CD4-positive, alpha-beta T cell treated with Interleukin-4 for 1 hour (primary cell): ENCODE measurements at regions not wholly inside any gene's neighbourhood (a gene's known extent, or its start where the extent isn't known, plus 50 kb on each side); places are given as distances from the start of the nearest gene placed in this dataset.
"Not testable (repeated sequence)": the region's sequence is repeated elsewhere in the genome, so short reads cannot be mapped to it uniquely, and the experiment has no call there.

Experiments used
- DNase-seq, 2 donors: peaks; one replicate each; pipeline ENCODE4 v3.0.0-alpha.2; 2020 to 2022

GRCh38 chr3:103937094-103937493 is 1429.6 kb upstream of the ALCAM start:
- DNase-seq = no peak

- DNase-seq = no peak
Observed at GRCh38 chr3:103947062-103947461, 1419.6 kb upstream of the ALCAM start.

- no peak for DNase-seq
Observed at GRCh38 chr3:103949693-103950092, 1417.0 kb upstream of the ALCAM start.

GRCh38 chr3:103950676-103951075 is 1416.0 kb upstream of the ALCAM start:
- DNase-seq = no peak

- no peak for DNase-seq
Observed at GRCh38 chr3:103953796-103954195, 1412.9 kb upstream of the ALCAM start.

GRCh38 chr3:103960819-103961218 is 1405.9 kb upstream of the ALCAM start:
- no peak for DNase-seq

- no peak for DNase-seq
Observed at GRCh38 chr3:103963599-103963998, 1403.1 kb upstream of the ALCAM start.

GRCh38 chr3:103965764-103966163 is 1400.9 kb upstream of the ALCAM start:
- DNase-seq = no peak

- DNase-seq = no peak
Observed at GRCh38 chr3:103966749-103967148, 1400.0 kb upstream of the ALCAM start.

GRCh38 chr3:103968131-103968530 is 1398.6 kb upstream of the ALCAM start:
- DNase-seq = no peak

- no peak for DNase-seq
Observed at GRCh38 chr3:103968751-103969150, 1398.0 kb upstream of the ALCAM start.

- no peak for DNase-seq
Observed at GRCh38 chr3:103976931-103977339, 1389.8 kb upstream of the ALCAM start.

- DNase-seq = no peak
Observed at GRCh38 chr3:103977417-103977816, 1389.3 kb upstream of the ALCAM start.

GRCh38 chr3:103991461-103992115 is 1375.1 kb upstream of the ALCAM start:
- DNase-seq = no peak

- no peak for DNase-seq
Observed at GRCh38 chr3:103992469-103992868, 1374.2 kb upstream of the ALCAM start.

GRCh38 chr3:104004956-104005355 is 1361.8 kb upstream of the ALCAM start:
- no peak for DNase-seq

GRCh38 chr3:104005815-104006214 is 1360.9 kb upstream of the ALCAM start:
- DNase-seq = no peak

- no peak for DNase-seq
Observed at GRCh38 chr3:104018541-104018940, 1348.2 kb upstream of the ALCAM start.

GRCh38 chr3:104031598-104031997 is 1335.1 kb upstream of the ALCAM start:
- DNase-seq = no peak

GRCh38 chr3:104032283-104032682 is 1334.4 kb upstream of the ALCAM start:
- DNase-seq = no peak

GRCh38 chr3:104040896-104041295 is 1325.8 kb upstream of the ALCAM start:
- DNase-seq = no peak

- DNase-seq = not testable (repeated sequence)
Observed at GRCh38 chr3:104043001-104043543, 1323.6 kb upstream of the ALCAM start.

- no peak for DNase-seq
Observed at GRCh38 chr3:104044002-104044401, 1322.7 kb upstream of the ALCAM start.

- DNase-seq = no peak
Observed at GRCh38 chr3:104066658-104067057, 1300.1 kb upstream of the ALCAM start.

- DNase-seq = no peak
Observed at GRCh38 chr3:104069114-104069513, 1297.6 kb upstream of the ALCAM start.
